ENCODE measurements at regions not wholly inside any gene's neighbourhood (a gene's known extent, or its start where the extent isn't known, plus 50 kb on each side); places are given as distances from the start of the nearest gene placed in this dataset.

DNA sequence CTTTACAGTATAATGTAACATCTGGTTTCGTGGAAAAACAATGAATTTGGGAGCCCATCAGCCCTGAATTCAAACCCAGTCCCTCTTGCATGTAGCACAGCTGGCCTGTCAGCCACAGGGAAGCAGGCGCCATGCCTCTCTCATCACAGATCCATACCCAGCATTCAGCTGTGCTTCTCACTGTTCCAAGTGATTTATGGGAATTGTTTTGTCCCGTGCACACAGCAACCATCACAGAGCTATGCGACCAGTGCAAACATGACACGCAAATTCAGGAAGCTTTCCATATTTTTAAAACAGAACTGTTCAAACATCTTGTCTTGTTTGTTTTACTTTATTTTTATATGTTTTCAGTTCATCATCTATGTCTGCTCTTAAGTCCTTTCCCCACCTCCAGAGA, 496.1 kb downstream of the EIPR1 start:
- TF ChIP-seq, protein P1, sequence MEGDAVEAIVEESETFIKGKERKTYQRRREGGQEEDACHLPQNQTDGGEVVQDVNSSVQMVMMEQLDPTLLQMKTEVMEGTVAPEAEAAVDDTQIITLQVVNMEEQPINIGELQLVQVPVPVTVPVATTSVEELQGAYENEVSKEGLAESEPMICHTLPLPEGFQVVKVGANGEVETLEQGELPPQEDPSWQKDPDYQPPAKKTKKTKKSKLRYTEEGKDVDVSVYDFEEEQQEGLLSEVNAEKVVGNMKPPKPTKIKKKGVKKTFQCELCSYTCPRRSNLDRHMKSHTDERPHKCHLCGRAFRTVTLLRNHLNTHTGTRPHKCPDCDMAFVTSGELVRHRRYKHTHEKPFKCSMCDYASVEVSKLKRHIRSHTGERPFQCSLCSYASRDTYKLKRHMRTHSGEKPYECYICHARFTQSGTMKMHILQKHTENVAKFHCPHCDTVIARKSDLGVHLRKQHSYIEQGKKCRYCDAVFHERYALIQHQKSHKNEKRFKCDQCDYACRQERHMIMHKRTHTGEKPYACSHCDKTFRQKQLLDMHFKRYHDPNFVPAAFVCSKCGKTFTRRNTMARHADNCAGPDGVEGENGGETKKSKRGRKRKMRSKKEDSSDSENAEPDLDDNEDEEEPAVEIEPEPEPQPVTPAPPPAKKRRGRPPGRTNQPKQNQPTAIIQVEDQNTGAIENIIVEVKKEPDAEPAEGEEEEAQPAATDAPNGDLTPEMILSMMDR (IDR thresholded peaks at IDR 0.05; ENCODE audit: low read depth, low read length, poor library complexity, severe bottlenecking) = no peak
- TF ChIP-seq EZH2phosphoT487 (IDR thresholded peaks at IDR 0.05; ENCODE audit: borderline replicate concordance, low read length) = no peak
- H3K79me2 ChIP-seq (ENCODE audit: control insufficient read depth, low read length) = no peaks in the 10 kb centered on the region
- H3K27me3 ChIP-seq (ENCODE audit: control insufficient read depth, low read length) = no peaks in the 10 kb centered on the region
- H3K9me3 ChIP-seq (ENCODE audit: control insufficient read depth, insufficient read depth, low read length) = no peaks in the 10 kb centered on the region
- no peaks in the 10 kb centered on the region for H3K9me2 ChIP-seq (replicated peaks; ENCODE audit: control insufficient read depth, low read length)
- H4K20me1 ChIP-seq (ENCODE audit: control insufficient read depth, insufficient read depth, low read depth, low read length) = no peaks in the 10 kb centered on the region
- no peaks in the 10 kb centered on the region for H3F3A ChIP-seq (ENCODE audit: control insufficient read depth, insufficient read depth)
- H3K4me1 ChIP-seq (ENCODE audit: control insufficient read depth, low read length) = peaks cover 20% of the 10 kb centered on the region
- H3K36me3 ChIP-seq (ENCODE audit: control insufficient read depth, low read length) = no peaks in the 10 kb centered on the region
- H3K4me2 ChIP-seq (ENCODE audit: low read length) = no peak overlapping the region
- no peak overlapping the region for H3K4me3 ChIP-seq (ENCODE audit: low read length)
- H3K27ac ChIP-seq (ENCODE audit: low read depth, low read length) = no peak overlapping the region

GRCh38 chr2:2880938-2881337, 496.7 kb downstream of the EIPR1 start:
- Histone ChIP-seq H3K79me2 (ENCODE audit: control insufficient read depth, low read length) (no peaks in the 10 kb centered on the region), H3K36me3 (ENCODE audit: control insufficient read depth, low read length) (no peaks in the 10 kb centered on the region), H3K4me1 (ENCODE audit: control insufficient read depth, low read length) (peaks cover 20% of the 10 kb centered on the region), H3K4me2 (ENCODE audit: low read length) (no peak overlapping the region), H3K27ac (ENCODE audit: low read depth, low read length) (no peak overlapping the region), H4K20me1 (ENCODE audit: control insufficient read depth, insufficient read depth, low read depth, low read length) (no peaks in the 10 kb centered on the region), H3K4me3 (ENCODE audit: low read length) (no peak overlapping the region), H3K9me2 (replicated peaks; ENCODE audit: control insufficient read depth, low read length) (no peaks in the 10 kb centered on the region), H3K27me3 (ENCODE audit: control insufficient read depth, low read length) (no peaks in the 10 kb centered on the region), H3F3A (ENCODE audit: control insufficient read depth, insufficient read depth) (no peaks in the 10 kb centered on the region), H3K9me3 (ENCODE audit: control insufficient read depth, insufficient read depth, low read length) (no peaks in the 10 kb centered on the region)
- TF ChIP-seq, protein P1 (IDR thresholded peaks at IDR 0.05; ENCODE audit: low read depth, low read length, poor library complexity, severe bottlenecking) = no peak
- no peak for TF ChIP-seq EZH2phosphoT487 (IDR thresholded peaks at IDR 0.05; ENCODE audit: borderline replicate concordance, low read length)

GRCh38 chr2:2879781-2880180, 497.8 kb downstream of the EIPR1 start:
- no peaks in the 10 kb centered on the region for H3K36me3 ChIP-seq (ENCODE audit: control insufficient read depth, low read length)
- no peaks in the 10 kb centered on the region for H3K9me2 ChIP-seq (replicated peaks; ENCODE audit: control insufficient read depth, low read length)
- H3K27ac ChIP-seq (ENCODE audit: low read depth, low read length) = peak overlapping the region; percentile 47

More at GRCh38 chr2:2879781-2880180, 497.8 kb downstream of the EIPR1 start:
- H4K20me1 ChIP-seq (ENCODE audit: control insufficient read depth, insufficient read depth, low read depth, low read length) = no peaks in the 10 kb centered on the region
- no peaks in the 10 kb centered on the region for H3F3A ChIP-seq (ENCODE audit: control insufficient read depth, insufficient read depth)
- H3K27me3 ChIP-seq (ENCODE audit: control insufficient read depth, low read length) = no peaks in the 10 kb centered on the region
- no peaks in the 10 kb centered on the region for H3K79me2 ChIP-seq (ENCODE audit: control insufficient read depth, low read length)
- peak overlapping the region; percentile 68 for H3K4me2 ChIP-seq (ENCODE audit: low read length)
- peak overlapping the region; percentile 49 for H3K4me3 ChIP-seq (ENCODE audit: low read length)
- TF ChIP-seq, protein P1 (IDR thresholded peaks at IDR 0.05; ENCODE audit: low read depth, low read length, poor library complexity, severe bottlenecking) = no peak
- no peak for TF ChIP-seq EZH2phosphoT487 (IDR thresholded peaks at IDR 0.05; ENCODE audit: borderline replicate concordance, low read length)
- H3K9me3 ChIP-seq (ENCODE audit: control insufficient read depth, insufficient read depth, low read length) = no peaks in the 10 kb centered on the region
- H3K4me1 ChIP-seq (ENCODE audit: control insufficient read depth, low read length) = peaks cover 20% of the 10 kb centered on the region

All from DOHH2 (cell line).